Ishikawa (cell line): ENCODE measurements at regions not wholly inside any gene's neighbourhood (a gene's known extent, or its start where the extent isn't known, plus 50 kb on each side); places are given as distances from the start of the nearest gene placed in this dataset.

Source experiments
- CREB1 ChIP-seq: IDR thresholded peaks from 2 replicates; pipeline ENCODE4 v1.6.1; 2012; ENCODE audit warnings: low read depth
- YY1 ChIP-seq: IDR thresholded peaks from 2 replicates; pipeline ENCODE4 v1.6.1; 2012; ENCODE audit warnings: low read depth

DNA sequence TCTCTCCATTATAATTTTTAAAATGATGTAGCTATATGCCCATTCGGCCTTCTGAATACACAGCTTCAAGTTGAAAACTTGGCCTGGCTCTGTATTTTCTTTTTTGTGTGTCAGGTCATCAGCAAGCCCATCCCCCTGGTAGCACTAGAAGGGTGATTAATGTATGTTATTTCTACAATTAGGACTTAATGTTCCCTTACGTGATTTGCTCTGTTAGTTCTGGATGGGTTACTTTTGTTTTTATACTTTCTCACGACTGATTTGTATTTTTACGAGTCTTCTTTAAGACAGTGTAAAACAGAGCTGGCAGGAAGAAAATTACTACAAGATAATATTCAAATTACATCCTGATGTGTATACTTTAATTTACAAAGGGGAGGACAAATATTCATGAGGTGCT, 88.4 kb upstream of the RGPD4 start:
- TF ChIP-seq YY1 (no peak), CREB1 (no peak)
